Activated CD4-positive, alpha-beta T cell treated with anti-CD3 and anti-CD28 coated beads, Interleukin-2, Interleukin-4, amounts not matched to agents 100 ng/mL and 50 ng/mL, durations not matched to agents 16 hours and 8 hours (primary cell): ENCODE measurements at regions not wholly inside any gene's neighbourhood (a gene's known extent, or its start where the extent isn't known, plus 50 kb on each side); places are given as distances from the start of the nearest gene placed in this dataset.
"Not testable (repeated sequence)": the region's sequence is repeated elsewhere in the genome, so short reads cannot be mapped to it uniquely, and the experiment has no call there.

ENCODE experiments used
- DNase-seq: peaks from one replicate; pipeline ENCODE4 v3.0.0-alpha.2; 2020; ENCODE audit warnings: low spot score

GRCh38 chr12:46548605-46549071 is 176.1 kb upstream of the SLC38A2 start:
- no peak for DNase-seq

GRCh38 chr12:46547421-46548354 is 175.1 kb upstream of the SLC38A2 start:
- no peak for DNase-seq

GRCh38 chr12:46546634-46547273 is 174.2 kb upstream of the SLC38A2 start:
- DNase-seq: peak; percentile 36

GRCh38 chr12:46543378-46543795 is 170.8 kb upstream of the SLC38A2 start:
- not testable (repeated sequence) for DNase-seq

GRCh38 chr12:46538976-46539375 is 166.4 kb upstream of the SLC38A2 start:
- DNase-seq: no peak

GRCh38 chr12:46537387-46537955 is 164.9 kb upstream of the SLC38A2 start:
- DNase-seq: no peak

GRCh38 chr12:46536316-46536715 is 163.7 kb upstream of the SLC38A2 start:
- DNase-seq: not testable (repeated sequence)

GRCh38 chr12:46535907-46536306 is 163.3 kb upstream of the SLC38A2 start:
- DNase-seq: no peak

GRCh38 chr12:46535376-46535775 is 162.8 kb upstream of the SLC38A2 start:
- DNase-seq: no peak

- DNase-seq: no peak
These were observed 161.8 kb upstream of the SLC38A2 start for GRCh38 chr12:46534327-46534840.

- DNase-seq: no peak
These were observed 161.2 kb upstream of the SLC38A2 start for GRCh38 chr12:46533723-46534122.

GRCh38 chr12:46531804-46532203 is 159.2 kb upstream of the SLC38A2 start:
- DNase-seq: no peak

- DNase-seq: no peak
These were observed 158.6 kb upstream of the SLC38A2 start for GRCh38 chr12:46531059-46531785.

GRCh38 chr12:46530373-46531056 is 157.9 kb upstream of the SLC38A2 start:
- DNase-seq: no peak

GRCh38 chr12:46526233-46526632 is 153.7 kb upstream of the SLC38A2 start:
- no peak for DNase-seq

GRCh38 chr12:46524778-46525177 is 152.2 kb upstream of the SLC38A2 start:
- no peak for DNase-seq

GRCh38 chr12:46523863-46524770 is 151.5 kb upstream of the SLC38A2 start:
- DNase-seq: peak; percentile 74

- DNase-seq: no peak
These were observed 150.9 kb upstream of the SLC38A2 start for GRCh38 chr12:46523446-46523845.

GRCh38 chr12:46522071-46522470 is 149.5 kb upstream of the SLC38A2 start:
- DNase-seq: no peak

GRCh38 chr12:46521145-46521544 is 148.6 kb upstream of the SLC38A2 start:
- no peak for DNase-seq
